ENCODE measurements at regions not wholly inside any gene's neighbourhood (a gene's known extent, or its start where the extent isn't known, plus 50 kb on each side); places are given as distances from the start of the nearest gene placed in this dataset.

GRCh38 chr17:82998637-82999036, 80.8 kb upstream of the METRNL start:
- TF ChIP-seq, protein P1, sequence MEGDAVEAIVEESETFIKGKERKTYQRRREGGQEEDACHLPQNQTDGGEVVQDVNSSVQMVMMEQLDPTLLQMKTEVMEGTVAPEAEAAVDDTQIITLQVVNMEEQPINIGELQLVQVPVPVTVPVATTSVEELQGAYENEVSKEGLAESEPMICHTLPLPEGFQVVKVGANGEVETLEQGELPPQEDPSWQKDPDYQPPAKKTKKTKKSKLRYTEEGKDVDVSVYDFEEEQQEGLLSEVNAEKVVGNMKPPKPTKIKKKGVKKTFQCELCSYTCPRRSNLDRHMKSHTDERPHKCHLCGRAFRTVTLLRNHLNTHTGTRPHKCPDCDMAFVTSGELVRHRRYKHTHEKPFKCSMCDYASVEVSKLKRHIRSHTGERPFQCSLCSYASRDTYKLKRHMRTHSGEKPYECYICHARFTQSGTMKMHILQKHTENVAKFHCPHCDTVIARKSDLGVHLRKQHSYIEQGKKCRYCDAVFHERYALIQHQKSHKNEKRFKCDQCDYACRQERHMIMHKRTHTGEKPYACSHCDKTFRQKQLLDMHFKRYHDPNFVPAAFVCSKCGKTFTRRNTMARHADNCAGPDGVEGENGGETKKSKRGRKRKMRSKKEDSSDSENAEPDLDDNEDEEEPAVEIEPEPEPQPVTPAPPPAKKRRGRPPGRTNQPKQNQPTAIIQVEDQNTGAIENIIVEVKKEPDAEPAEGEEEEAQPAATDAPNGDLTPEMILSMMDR (conservative IDR thresholded peaks at IDR 0.05; ENCODE audit: low read depth, low read length): no peak
- TF ChIP-seq EZH2 (IDR thresholded peaks at IDR 0.05; ENCODE audit: borderline replicate concordance, low read depth, low read length, poor library complexity, severe bottlenecking): no peak

All from A673 (cell line).